DMS 273 (cell line): ENCODE measurements at regions not wholly inside any gene's neighbourhood (a gene's known extent, or its start where the extent isn't known, plus 50 kb on each side); places are given as distances from the start of the nearest gene placed in this dataset.
A peak's percentile ranks its signal among the peaks of the same experiment; 100 is the strongest.

ENCODE experiments used
- DNase-seq: peaks from one replicate; lab custom pipeline; 2025; ENCODE audit not compliant: unreplicated experiment; lab: John Stamatoyannopoulos, UW

DNA sequence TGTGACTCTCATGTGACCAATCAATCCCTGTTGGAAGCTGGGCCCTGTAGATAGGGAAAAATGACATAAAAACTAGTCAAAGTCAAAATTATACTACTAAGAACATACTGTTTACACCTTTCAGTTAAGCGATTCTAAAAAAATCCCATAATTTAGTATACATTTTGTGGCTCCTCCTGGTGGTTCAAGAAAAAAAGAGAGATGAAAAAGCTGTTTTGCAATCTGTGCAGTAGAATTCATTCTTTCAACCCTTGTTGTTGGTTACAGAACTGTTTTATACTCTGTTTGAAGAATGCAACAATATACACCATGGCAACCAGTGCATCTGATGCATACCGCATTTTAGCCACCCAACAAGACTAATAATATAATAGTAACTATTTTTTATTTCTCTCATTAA, 66.8 kb upstream of the ANK2 start:
- DNase-seq: peak; percentile 1

DNA sequence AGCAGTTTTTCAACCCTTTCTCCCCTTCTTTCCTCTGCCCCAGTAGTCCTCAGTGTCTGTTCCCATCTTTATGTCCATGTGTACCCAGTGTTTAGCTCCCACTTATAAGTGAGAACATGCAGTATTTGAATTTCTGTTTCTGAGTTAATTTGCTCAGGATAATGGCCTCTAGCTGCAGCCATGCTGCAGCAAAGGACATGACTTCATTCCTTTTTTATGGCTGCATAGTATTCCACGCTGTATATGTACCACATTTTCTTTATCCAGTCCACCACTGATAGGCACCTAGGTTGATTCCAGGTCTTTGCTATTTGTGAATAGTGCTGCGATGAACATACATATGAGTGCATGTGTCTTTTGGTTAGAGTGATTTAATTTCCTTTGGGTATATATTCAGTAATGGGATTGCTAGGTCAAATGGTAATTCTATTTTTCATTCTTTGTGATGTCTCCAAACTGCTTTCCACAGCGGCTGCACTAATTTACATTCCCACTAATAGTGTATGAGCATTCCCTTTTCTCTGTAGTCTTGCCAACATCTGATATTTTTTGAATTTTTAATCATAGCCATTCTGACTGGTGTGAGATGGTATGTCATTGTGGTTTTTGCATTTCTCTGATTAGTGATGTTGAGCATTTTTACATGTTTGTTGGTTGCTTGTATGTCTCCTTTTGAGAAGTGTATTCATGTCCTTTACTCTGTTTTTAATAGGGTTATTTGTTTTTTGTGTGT, 54.6 kb upstream of the ANK2 start:
- DNase-seq: no peak
